HG02943 (cell line): ENCODE measurements at regions not wholly inside any gene's neighbourhood (a gene's known extent, or its start where the extent isn't known, plus 50 kb on each side); places are given as distances from the start of the nearest gene placed in this dataset.
"Not testable (repeated sequence)": the region's sequence is repeated elsewhere in the genome, so short reads cannot be mapped to it uniquely, and the experiment has no call there.

Experiments used
- ATAC-seq: cut with Tn5 transposase; IDR thresholded peaks from one replicate; pipeline ENCODE4 v1.9.1; 2021; ENCODE audit warnings: mild to moderate bottlenecking, low read depth, moderate library complexity; ENCODE audit not compliant: unreplicated experiment

GRCh38 chr2:111492995-111493719 is 372.4 kb downstream of the BCL2L11 start:
- not testable (repeated sequence) for ATAC-seq

DNA sequence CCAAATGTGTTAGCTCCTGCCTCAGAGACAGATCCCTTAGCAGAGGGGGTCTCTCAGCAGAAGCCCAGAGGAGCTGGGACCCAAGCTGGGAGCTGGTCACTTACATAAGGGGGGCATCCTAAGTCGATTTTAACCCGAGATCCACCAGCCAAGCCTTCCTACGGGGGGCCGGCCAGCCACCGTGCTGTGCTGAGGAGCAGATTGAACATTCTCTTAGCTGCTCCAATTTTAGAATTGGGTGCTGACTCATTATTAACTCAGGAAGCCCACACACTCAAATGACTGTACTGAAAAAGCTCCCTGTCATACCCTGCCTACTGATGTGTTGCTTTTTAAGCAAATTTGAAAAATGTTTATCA is 373.0 kb downstream of the BCL2L11 start:
- ATAC-seq = not testable (repeated sequence)

- not testable (repeated sequence) for ATAC-seq
Observed at GRCh38 chr2:111494288-111494980, 373.7 kb downstream of the BCL2L11 start.

GRCh38 chr2:111494981-111495315 is 374.2 kb downstream of the BCL2L11 start:
- not testable (repeated sequence) for ATAC-seq

DNA sequence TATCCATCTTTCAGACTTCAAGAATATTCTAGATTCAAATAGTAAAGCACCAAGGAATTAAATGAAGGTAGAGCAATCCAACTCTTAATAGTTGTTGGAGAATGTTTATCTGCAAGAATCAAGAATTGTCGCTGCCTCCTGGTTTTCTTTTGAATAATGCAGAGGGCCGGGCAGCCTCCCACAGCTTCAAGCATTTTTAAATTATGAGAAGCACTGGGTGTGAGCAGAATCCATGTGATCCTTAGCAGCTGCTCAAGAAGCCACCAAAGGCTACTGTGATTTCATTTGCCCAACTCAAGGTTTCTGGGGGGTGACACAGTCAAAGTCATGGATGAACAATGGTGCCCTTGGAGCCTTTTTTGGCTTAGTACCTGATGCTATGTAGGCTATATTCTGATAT is 374.9 kb downstream of the BCL2L11 start:
- ATAC-seq = not testable (repeated sequence)

DNA sequence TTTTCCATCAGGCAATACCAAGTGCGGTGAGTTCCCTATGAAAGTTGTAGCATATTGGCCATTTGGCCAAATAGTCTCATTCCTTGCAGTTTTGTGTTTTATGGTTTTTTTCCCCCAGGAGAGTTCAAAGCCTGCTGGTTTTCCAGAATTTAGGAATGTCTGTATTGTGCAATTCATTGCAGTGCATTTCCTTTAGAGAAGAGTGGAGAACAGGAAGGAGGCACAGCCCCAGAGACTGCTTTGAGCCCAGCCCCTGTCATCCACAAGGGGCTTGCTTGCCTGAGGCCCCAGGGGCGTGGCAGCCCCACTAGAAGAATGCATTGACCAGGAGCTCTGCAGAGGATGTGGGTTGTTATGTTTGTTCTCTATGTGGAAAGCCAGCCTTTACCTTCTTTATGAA is 375.5 kb downstream of the BCL2L11 start:
- ATAC-seq = not testable (repeated sequence)

DNA sequence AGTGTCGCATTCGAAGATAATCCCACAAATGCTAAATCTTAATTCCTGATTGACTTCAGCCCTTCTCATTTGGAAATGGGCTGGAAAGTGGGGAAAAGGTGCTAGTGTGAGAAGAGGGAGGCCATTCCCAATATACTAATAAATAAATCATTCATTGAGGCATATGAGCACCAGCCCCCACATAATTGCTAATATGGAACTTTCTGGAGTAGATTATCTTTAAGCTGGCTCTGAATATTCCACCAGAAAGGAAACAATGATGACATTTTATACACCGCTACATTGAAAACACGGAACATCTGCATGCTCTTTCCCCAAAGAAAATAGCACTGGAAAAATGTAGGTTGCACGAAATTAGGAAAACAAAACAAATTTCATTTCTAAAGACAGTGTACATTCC is 376.1 kb downstream of the BCL2L11 start:
- not testable (repeated sequence) for ATAC-seq

- not testable (repeated sequence) for ATAC-seq
Observed at GRCh38 chr2:111497270-111497669, 376.6 kb downstream of the BCL2L11 start.

DNA sequence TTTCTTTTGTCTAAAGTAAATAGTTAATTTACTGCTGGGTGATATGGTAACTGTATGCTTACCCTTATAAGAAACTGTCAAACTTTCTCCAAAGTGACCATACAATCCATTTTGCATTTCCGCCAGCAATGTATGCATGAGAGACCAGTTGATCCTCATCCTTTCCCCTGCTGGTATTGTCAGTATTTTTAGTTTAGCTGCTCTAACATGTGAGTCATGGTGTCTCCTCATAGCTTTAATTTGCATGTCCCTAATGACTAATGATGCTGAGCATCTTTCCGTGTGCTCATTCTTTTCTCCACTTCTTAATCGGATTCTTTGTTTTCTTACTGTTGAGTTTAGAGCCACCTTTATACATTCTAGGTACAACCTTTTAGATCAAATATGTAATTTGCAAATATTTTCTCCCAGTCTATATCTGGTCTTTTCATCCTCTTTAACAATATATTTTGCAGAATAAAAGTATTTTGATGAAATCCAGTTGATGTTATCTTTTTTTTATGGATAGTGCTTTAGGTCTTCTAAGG is 379.9 kb downstream of the BCL2L11 start:
- ATAC-seq = not testable (repeated sequence)

GRCh38 chr2:111503844-111504570 is 380.0 kb downstream of the ANAPC1 start:
- not testable (repeated sequence) for ATAC-seq

GRCh38 chr2:111504571-111504942 is 379.4 kb downstream of the ANAPC1 start:
- not testable (repeated sequence) for ATAC-seq

DNA sequence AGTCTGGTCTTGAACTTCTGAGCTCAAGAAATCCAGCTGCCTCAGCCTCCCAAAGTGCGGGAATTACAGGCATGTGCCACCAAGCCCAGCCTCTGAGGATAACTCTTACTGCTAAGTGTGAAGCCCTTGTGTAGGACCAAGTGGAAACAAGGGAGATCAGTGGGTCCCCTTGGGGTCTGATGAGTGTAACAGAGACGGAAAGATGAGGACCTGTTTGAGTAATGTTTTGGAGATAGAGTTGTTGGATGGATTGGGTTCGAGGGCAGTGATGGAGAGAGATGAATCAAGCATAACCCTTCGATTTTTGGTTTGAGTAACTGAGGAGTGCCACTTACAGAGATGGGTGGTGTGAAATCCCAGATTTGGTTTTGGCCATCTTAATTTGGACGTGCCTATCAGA is 378.7 kb downstream of the ANAPC1 start:
- ATAC-seq = not testable (repeated sequence)

DNA sequence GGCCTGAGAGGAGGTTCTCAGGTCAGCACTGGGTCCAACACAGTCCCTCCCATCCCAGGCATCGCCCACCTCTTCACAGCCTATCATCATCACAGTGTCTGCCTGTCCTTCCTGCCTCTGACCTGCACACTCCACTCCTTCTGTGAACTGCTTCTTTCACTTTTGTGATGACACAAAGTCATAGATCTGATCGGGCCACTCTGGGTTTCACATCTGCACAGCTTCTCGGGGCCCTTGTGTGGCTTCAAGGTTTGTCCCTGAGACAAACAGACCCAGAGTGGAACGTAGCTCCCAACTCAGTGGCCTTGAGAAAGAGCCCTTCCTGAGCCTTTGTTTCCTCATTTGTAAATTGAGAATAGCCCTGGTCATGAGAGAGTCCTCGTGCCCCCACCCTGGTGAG is 377.1 kb downstream of the ANAPC1 start:
- peak; percentile 90 for ATAC-seq

GRCh38 chr2:111509225-111509869 is 374.6 kb downstream of the ANAPC1 start:
- ATAC-seq = not testable (repeated sequence)

- ATAC-seq = not testable (repeated sequence)
Observed at GRCh38 chr2:111510384-111510783, 373.6 kb downstream of the ANAPC1 start.

- not testable (repeated sequence) for ATAC-seq
Observed at GRCh38 chr2:111511062-111511461, 372.9 kb downstream of the ANAPC1 start.

- not testable (repeated sequence) for ATAC-seq
Observed at GRCh38 chr2:111512378-111512777, 371.6 kb downstream of the ANAPC1 start.

DNA sequence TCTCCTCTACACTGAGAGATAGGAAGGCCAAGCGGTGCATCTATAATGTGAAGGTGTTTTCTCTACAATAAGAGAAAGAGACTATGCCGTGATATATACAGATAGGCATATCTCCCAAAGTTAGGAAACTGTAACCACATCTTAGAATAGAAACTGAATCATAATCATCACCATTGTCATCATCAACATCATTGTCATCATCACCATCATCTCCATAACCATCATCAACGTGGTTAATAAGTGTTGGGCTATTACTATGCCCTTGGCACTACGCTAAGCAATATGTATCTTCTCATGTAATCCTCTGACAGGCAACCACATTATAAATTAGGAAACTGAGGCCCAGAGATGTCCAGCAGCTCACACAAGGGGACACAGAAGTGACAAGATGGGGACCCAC is 369.9 kb downstream of the ANAPC1 start:
- not testable (repeated sequence) for ATAC-seq

DNA sequence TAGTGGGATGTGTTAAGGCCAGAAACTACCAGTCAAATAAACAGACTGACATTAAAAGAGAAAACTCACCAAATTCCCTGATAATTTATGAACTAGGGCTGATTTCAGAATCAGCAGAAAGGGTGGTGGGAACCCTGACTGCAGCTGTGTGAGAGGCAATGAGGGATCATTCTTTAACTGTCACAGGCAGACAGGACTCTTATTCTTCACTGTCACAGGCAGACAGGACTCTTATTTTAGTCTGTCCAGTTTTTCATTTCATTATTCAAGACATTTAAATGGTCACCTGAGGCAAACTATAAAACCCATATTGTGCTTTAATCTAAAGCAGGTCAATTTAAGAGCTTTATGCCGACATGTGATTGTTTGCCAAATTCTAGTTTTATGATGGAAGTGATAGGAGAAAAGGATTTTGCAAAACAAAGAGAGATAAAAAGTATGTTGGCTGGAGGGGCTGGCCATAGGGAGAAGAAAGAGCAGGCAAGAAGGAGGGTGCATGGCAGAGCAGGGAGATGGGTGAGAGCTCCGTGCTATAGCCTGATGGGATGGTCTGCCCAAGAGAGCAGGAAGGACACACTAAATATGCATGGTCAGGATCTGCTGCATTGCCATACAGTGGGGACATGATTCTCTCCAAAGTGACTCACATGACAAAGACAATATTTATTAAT is 366.8 kb downstream of the ANAPC1 start:
- not testable (repeated sequence) for ATAC-seq

- ATAC-seq = not testable (repeated sequence)
Observed at GRCh38 chr2:111517721-111518053, 366.3 kb downstream of the ANAPC1 start.
